ENCODE measurements at regions not wholly inside any gene's neighbourhood (a gene's known extent, or its start where the extent isn't known, plus 50 kb on each side); places are given as distances from the start of the nearest gene placed in this dataset.

GRCh38 chr16:76984196-76984595 is 206.8 kb upstream of the MON1B start:
- TF ChIP-seq POLR2AphosphoS5 (IDR thresholded peaks at IDR 0.05; ENCODE audit: low read depth, low read length): no peak
- no peak for TF ChIP-seq REST (IDR thresholded peaks at IDR 0.05; ENCODE audit: insufficient read depth in 1 of 2, low read depth in 2 of 2, low read length in 2 of 2)
- TF ChIP-seq TAF1 (IDR thresholded peaks at IDR 0.05; ENCODE audit: borderline replicate concordance, insufficient read depth, low read length): no peak
- TF ChIP-seq FOXP2 (optimal IDR thresholded peaks at IDR 0.05; ENCODE audit: borderline replicate concordance, extremely low read depth, extremely low read length, insufficient read depth): no peak
- TF ChIP-seq SIN3A (IDR thresholded peaks at IDR 0.05; ENCODE audit: borderline replicate concordance, insufficient read depth, low read length): no peak

GRCh38 chr16:76985392-76986045 is 205.5 kb upstream of the MON1B start:
- TF ChIP-seq FOXP2 (optimal IDR thresholded peaks at IDR 0.05; ENCODE audit: borderline replicate concordance, extremely low read depth, extremely low read length, insufficient read depth) (no peak), REST (IDR thresholded peaks at IDR 0.05; ENCODE audit: insufficient read depth in 1 of 2, low read depth in 2 of 2, low read length in 2 of 2) (no peak), POLR2AphosphoS5 (IDR thresholded peaks at IDR 0.05; ENCODE audit: low read depth, low read length) (no peak), SIN3A (IDR thresholded peaks at IDR 0.05; ENCODE audit: borderline replicate concordance, insufficient read depth, low read length) (no peak), TAF1 (IDR thresholded peaks at IDR 0.05; ENCODE audit: borderline replicate concordance, insufficient read depth, low read length) (no peak)

GRCh38 chr16:76988526-76988925 is 202.5 kb upstream of the MON1B start:
- no peak for TF ChIP-seq TAF1 (IDR thresholded peaks at IDR 0.05; ENCODE audit: borderline replicate concordance, insufficient read depth, low read length)

GRCh38 chr16:77002644-77003043 is 188.3 kb upstream of the MON1B start:
- TF ChIP-seq POLR2AphosphoS5 (IDR thresholded peaks at IDR 0.05; ENCODE audit: low read depth, low read length) (no peak), FOXP2 (optimal IDR thresholded peaks at IDR 0.05; ENCODE audit: borderline replicate concordance, extremely low read depth, extremely low read length, insufficient read depth) (no peak), SIN3A (IDR thresholded peaks at IDR 0.05; ENCODE audit: borderline replicate concordance, insufficient read depth, low read length) (no peak), REST (IDR thresholded peaks at IDR 0.05; ENCODE audit: insufficient read depth in 1 of 2, low read depth in 2 of 2, low read length in 2 of 2) (no peak), TAF1 (IDR thresholded peaks at IDR 0.05; ENCODE audit: borderline replicate concordance, insufficient read depth, low read length) (no peak)

GRCh38 chr16:77009453-77009852 is 181.5 kb upstream of the MON1B start:
- TF ChIP-seq TAF1 (IDR thresholded peaks at IDR 0.05; ENCODE audit: borderline replicate concordance, insufficient read depth, low read length) (no peak), FOXP2 (optimal IDR thresholded peaks at IDR 0.05; ENCODE audit: borderline replicate concordance, extremely low read depth, extremely low read length, insufficient read depth) (no peak), REST (IDR thresholded peaks at IDR 0.05; ENCODE audit: insufficient read depth in 1 of 2, low read depth in 2 of 2, low read length in 2 of 2) (no peak), SIN3A (IDR thresholded peaks at IDR 0.05; ENCODE audit: borderline replicate concordance, insufficient read depth, low read length) (no peak), POLR2AphosphoS5 (IDR thresholded peaks at IDR 0.05; ENCODE audit: low read depth, low read length) (no peak)
